ENCODE measurements at regions not wholly inside any gene's neighbourhood (a gene's known extent, or its start where the extent isn't known, plus 50 kb on each side); places are given as distances from the start of the nearest gene placed in this dataset.

GRCh38 chr5:122723606-122724352 lies 51.1 kb upstream of the SNX2 start (continued):
- no peak for TF ChIP-seq ZBTB4 (CRISPR knock-in tag; IDR thresholded peaks at IDR 0.05; ENCODE audit: borderline replicate concordance)
- no peak for TF ChIP-seq GTF3A (CRISPR knock-in tag; conservative IDR thresholded peaks at IDR 0.05)
